Kidney epithelial cell (primary cell): ENCODE measurements at regions not wholly inside any gene's neighbourhood (a gene's known extent, or its start where the extent isn't known, plus 50 kb on each side); places are given as distances from the start of the nearest gene placed in this dataset.

Experiments
- DNase-seq: peaks from one replicate; pipeline ENCODE4 v3.0.0-alpha.2; 2010; ENCODE audit warnings: low read depth
- H3K27me3 ChIP-seq: 2 replicates; pipeline ENCODE4 v1.6.0; 2011; ENCODE audit warnings: low read length; ENCODE audit not compliant: control insufficient read depth, insufficient read depth
- H3K36me3 ChIP-seq: 2 replicates; pipeline ENCODE4 v1.5.1; 2011; ENCODE audit warnings: low read length; ENCODE audit not compliant: control insufficient read depth, insufficient read depth
- H3K4me3 ChIP-seq: 2 replicates; pipeline ENCODE4 v1.5.1; 2011; ENCODE audit warnings: low read depth, mild to moderate bottlenecking, control low read depth, low read length
- TF ChIP-seq, protein P1 (sequence below): IDR thresholded peaks from 2 replicates; pipeline ENCODE4 v1.5.1; 2011; ENCODE audit warnings: mild to moderate bottlenecking, moderate library complexity, low read length, control low read depth, inconsistent platforms; ENCODE audit not compliant: insufficient read depth, poor library complexity, severe bottlenecking

DNA sequence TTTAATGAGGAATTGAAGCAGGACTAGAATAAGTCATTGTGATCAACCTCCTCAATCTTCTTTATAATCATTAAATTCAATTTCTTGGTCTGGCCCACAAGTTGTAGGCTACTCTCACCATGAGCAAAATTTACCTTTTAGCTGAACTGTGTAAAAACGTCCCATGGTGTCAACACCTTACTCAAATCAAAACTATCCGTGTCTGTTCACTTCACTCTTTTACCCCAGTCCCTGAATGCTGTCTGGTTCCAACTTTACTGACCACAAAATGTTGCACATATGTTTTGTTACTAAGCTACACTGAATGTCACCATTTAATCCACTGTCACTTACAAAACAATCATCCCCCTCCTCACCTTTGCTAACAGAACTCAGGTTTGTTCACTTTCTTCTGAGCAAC is 951.6 kb upstream of the SLC39A10 start:
- TF ChIP-seq, protein P1, sequence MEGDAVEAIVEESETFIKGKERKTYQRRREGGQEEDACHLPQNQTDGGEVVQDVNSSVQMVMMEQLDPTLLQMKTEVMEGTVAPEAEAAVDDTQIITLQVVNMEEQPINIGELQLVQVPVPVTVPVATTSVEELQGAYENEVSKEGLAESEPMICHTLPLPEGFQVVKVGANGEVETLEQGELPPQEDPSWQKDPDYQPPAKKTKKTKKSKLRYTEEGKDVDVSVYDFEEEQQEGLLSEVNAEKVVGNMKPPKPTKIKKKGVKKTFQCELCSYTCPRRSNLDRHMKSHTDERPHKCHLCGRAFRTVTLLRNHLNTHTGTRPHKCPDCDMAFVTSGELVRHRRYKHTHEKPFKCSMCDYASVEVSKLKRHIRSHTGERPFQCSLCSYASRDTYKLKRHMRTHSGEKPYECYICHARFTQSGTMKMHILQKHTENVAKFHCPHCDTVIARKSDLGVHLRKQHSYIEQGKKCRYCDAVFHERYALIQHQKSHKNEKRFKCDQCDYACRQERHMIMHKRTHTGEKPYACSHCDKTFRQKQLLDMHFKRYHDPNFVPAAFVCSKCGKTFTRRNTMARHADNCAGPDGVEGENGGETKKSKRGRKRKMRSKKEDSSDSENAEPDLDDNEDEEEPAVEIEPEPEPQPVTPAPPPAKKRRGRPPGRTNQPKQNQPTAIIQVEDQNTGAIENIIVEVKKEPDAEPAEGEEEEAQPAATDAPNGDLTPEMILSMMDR = no peak
- DNase-seq = no peak
- Histone ChIP-seq H3K4me3 (no peak overlapping the region), H3K27me3 (no peaks in the 10 kb centered on the region), H3K36me3 (no peaks in the 10 kb centered on the region)

DNA sequence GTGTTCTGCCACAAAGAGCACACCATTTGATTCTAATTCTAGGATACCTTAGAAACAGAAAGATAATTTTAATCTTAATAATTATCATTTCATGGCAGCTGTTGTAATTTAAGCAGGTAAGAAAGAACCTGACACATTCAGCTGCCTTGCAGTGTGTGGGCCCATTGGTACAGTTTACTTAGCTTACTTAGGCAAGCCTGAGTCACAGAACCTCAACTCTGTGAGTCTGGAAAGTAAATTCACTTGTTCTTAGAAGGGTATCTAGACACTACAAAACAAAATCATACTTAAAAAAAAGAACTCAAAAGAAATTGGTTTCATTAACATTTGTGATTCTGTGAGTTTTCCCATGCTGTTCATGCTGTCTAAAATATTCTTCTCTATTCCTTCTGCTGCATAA is 956.3 kb upstream of the SLC39A10 start:
- no peak for DNase-seq
- no peak overlapping the region for H3K4me3 ChIP-seq
- TF ChIP-seq, protein P1 = no peak
- H3K27me3 ChIP-seq = no peaks in the 10 kb centered on the region
- H3K36me3 ChIP-seq = no peaks in the 10 kb centered on the region

DNA sequence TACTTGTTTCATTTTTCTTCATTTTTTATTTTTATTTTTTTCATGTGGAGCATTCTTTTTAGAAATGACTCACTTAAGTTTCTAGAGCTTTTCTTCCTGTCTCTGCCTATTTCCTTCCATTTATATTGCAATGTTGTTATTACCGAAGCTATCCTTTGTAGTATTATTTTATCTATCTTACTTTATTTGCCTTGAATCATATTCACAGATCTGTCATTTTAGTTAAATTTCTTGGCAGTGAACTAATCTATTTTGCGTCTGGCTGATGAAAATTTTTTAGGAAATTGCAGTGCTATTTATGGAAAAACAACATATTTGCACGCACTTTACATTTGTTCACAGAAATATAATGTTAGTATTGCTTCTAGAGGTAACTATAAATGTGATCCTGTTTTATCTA is 956.9 kb upstream of the SLC39A10 start:
- Histone ChIP-seq H3K4me3 (no peak overlapping the region), H3K27me3 (no peaks in the 10 kb centered on the region), H3K36me3 (no peaks in the 10 kb centered on the region)
- TF ChIP-seq, protein P1 = no peak
- DNase-seq = no peak

DNA sequence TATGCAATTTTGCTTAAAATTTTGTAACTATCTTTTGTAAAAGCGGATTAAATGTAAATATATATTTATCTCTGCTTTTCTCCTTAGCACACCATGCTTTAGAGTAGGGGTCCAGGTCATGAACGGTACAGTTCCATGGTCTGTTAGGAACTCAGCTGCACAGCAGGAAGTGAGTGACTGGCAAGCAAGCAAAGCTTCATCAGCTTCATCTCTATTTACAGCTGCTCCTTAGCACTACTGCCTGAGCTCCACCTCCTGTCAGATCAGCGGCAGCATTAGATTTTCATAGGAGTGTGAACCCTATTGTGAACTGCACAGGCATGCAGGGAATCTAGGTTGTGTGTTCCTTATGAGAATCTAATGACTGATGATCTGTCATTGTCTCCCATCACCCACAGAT is 959.0 kb upstream of the SLC39A10 start:
- DNase-seq = no peak
- Histone ChIP-seq H3K4me3 (no peak overlapping the region), H3K36me3 (no peaks in the 10 kb centered on the region), H3K27me3 (no peaks in the 10 kb centered on the region)
- TF ChIP-seq, protein P1 = no peak

DNA sequence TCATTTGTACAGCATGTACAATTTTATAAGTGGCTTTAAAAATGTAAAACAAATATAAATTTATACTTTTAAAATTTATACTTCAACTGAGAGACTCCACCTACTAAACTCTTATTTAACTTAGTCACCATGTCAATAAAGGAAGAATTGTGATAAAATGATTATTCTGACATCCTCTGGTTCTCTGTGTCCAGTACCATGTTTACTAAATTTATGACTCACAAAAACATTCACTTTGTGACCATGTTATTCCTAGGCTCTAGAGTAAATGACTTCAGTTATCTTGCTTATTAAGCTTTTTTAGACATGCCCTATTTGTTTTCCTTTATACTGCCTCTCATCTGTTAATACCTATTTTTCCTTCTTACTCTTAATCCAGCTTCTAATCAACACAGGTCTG is 959.6 kb upstream of the SLC39A10 start:
- no peaks in the 10 kb centered on the region for H3K27me3 ChIP-seq
- DNase-seq = no peak
- H3K36me3 ChIP-seq = no peaks in the 10 kb centered on the region
- H3K4me3 ChIP-seq = no peak overlapping the region
- TF ChIP-seq, protein P1 = no peak

DNA sequence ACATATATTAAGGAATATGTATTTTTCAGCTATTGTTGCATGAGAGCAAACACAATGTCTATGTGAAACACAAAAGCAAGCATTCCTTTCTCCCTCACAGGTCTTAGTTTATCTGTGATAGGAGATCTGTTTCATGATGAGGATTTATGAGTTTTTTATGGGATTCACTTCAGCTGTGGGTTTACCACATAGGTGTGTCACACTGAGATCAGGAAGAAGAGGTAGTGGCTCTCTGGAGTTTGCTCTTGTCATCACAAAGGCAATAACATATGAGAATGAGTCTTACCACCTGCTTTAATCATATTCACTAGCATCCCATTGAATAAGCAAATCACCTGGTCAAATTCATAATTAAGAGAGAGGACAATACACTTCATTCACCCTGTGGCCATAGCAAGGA is 960.3 kb upstream of the SLC39A10 start:
- Histone ChIP-seq H3K4me3 (no peak overlapping the region), H3K27me3 (no peaks in the 10 kb centered on the region), H3K36me3 (no peaks in the 10 kb centered on the region)
- DNase-seq = no peak
- TF ChIP-seq, protein P1 = no peak
